Retinal pigment epithelial cell (primary cell): ENCODE measurements at regions not wholly inside any gene's neighbourhood (a gene's known extent, or its start where the extent isn't known, plus 50 kb on each side); places are given as distances from the start of the nearest gene placed in this dataset.

Source experiments
- DNase-seq: peaks from one replicate; pipeline ENCODE4 v3.0.0-alpha.2; 2010; ENCODE audit warnings: low read depth
- H3K4me3 ChIP-seq: 2 replicates; pipeline ENCODE4 v1.5.1; 2011; ENCODE audit warnings: mild to moderate bottlenecking, low read length, control low read depth, moderate library complexity
- CTCF ChIP-seq: conservative IDR thresholded peaks from 2 replicates; pipeline ENCODE4 v1.5.1; 2011; ENCODE audit warnings: low read depth, low read length, control low read depth, inconsistent platforms

- no peak for DNase-seq
- no peak for TF ChIP-seq CTCF
- no peak overlapping the region for H3K4me3 ChIP-seq
Measured at GRCh38 chr4:4775493-4776004, 83.9 kb upstream of the MSX1 start.

- no peak for DNase-seq
- no peak for TF ChIP-seq CTCF
- H3K4me3 ChIP-seq, result no peak overlapping the region
Measured at GRCh38 chr4:4772534-4772933, 86.9 kb upstream of the MSX1 start.

GRCh38 chr4:4771160-4771559, 88.3 kb upstream of the MSX1 start:
- H3K4me3 ChIP-seq, result no peak overlapping the region
- DNase-seq, result no peak
- no peak for TF ChIP-seq CTCF

- TF ChIP-seq CTCF, result no peak
- no peak overlapping the region for H3K4me3 ChIP-seq
- DNase-seq, result no peak
Measured at GRCh38 chr4:4770610-4771009, 88.9 kb upstream of the MSX1 start.

GRCh38 chr4:4766564-4766963, 92.9 kb upstream of the MSX1 start:
- DNase-seq, result no peak
- no peak overlapping the region for H3K4me3 ChIP-seq
- no peak for TF ChIP-seq CTCF

GRCh38 chr4:4765811-4766210, 93.7 kb upstream of the MSX1 start:
- no peak for DNase-seq
- TF ChIP-seq CTCF, result no peak
- H3K4me3 ChIP-seq, result no peak overlapping the region

- TF ChIP-seq CTCF, result no peak
- DNase-seq, result no peak
- no peak overlapping the region for H3K4me3 ChIP-seq
Measured at GRCh38 chr4:4764558-4764905, 94.9 kb upstream of the MSX1 start.
